GM21786 (cell line): ENCODE measurements at regions not wholly inside any gene's neighbourhood (a gene's known extent, or its start where the extent isn't known, plus 50 kb on each side); places are given as distances from the start of the nearest gene placed in this dataset.
"Not testable (repeated sequence)": the region's sequence is repeated elsewhere in the genome, so short reads cannot be mapped to it uniquely, and the experiment has no call there.

Experiments
- ATAC-seq: cut with Tn5 transposase; IDR thresholded peaks from one replicate; pipeline ENCODE4 v1.9.1; 2021; ENCODE audit not compliant: unreplicated experiment

DNA sequence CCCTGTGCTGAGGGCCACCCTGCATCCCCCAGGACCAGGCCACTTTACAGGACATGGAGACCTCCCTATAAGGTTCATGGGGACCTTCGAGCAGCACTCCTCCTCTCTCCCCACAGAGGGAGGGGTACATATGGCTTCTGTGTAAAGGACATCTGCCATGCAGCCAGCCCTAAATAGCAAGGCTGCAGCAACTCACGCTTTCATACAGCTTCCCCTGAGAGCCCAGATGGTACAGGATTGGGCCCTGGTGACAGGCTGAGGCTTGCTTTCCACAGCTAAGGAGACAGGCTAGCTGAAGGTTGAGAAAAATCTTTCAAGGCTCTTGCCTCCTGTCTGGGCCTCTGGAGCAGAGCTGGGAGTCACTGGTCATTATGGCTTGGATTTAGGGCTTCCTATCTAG lies 147.0 kb upstream of the ZNF366 start:
- ATAC-seq, result no peak

- no peak for ATAC-seq
Measured at GRCh38 chr5:72653586-72653985, 146.4 kb upstream of the ZNF366 start.

DNA sequence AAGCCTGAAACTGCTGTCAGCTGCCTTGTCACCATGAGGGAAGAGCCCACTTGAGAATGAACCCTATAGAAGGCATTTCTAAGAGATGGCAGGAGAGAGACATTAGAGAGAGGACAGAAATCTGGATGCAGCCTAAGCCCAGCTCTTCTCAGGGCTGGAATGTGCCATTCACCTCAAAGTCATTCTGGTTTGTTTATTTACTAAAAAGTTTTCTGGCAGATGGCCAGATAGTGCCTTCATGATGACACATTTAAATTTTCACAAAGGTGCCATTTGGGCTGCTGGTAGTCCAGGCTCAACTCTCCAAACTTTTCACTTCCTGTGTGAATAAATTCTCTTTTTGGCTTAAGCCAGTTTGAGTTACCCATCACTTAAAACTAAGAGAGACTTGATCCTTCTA lies 144.6 kb upstream of the ZNF366 start:
- no peak for ATAC-seq

- ATAC-seq, result no peak
Measured at GRCh38 chr5:72651109-72651508, 143.9 kb upstream of the ZNF366 start.

DNA sequence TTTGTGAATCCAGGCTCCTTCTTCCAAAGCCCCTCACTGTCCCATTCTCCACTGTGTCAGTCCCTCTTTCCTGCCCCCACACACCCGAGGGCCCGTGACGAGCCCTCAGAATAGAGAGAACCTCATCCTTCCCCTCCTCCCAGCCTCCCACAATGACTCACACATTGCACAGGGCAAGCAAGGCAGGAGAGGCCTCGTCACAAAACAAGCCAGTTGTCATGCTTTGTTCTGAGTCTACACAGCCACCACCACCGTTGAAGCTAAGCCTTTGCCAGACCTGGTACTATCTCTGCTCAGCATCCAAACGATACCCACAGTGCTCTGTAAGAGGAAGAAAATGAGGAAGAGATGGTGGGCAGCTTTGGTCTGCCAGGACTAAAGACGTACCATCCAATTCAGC lies 142.2 kb upstream of the ZNF366 start:
- ATAC-seq, result no peak

GRCh38 chr5:72648480-72648879 lies 141.3 kb upstream of the ZNF366 start:
- ATAC-seq, result no peak

DNA sequence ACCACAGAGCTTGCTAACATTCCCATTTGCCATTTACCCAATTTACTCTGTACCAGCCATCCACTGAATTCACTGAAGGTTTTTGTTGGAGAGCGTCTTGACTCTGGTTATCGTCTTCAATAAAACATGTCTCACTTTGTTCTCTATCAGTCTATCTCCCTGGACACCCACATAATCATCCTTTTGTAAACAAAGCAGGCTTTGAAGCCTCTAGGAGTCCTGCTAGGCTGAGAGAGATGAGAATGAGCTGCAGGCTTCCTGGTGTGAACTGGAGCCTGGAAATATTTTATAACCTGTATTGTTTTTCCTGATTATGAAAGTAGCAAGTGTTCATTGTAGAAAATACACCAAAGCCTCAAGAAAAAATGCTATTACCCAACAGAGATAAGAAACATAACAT lies 140.6 kb upstream of the ZNF366 start:
- no peak for ATAC-seq

DNA sequence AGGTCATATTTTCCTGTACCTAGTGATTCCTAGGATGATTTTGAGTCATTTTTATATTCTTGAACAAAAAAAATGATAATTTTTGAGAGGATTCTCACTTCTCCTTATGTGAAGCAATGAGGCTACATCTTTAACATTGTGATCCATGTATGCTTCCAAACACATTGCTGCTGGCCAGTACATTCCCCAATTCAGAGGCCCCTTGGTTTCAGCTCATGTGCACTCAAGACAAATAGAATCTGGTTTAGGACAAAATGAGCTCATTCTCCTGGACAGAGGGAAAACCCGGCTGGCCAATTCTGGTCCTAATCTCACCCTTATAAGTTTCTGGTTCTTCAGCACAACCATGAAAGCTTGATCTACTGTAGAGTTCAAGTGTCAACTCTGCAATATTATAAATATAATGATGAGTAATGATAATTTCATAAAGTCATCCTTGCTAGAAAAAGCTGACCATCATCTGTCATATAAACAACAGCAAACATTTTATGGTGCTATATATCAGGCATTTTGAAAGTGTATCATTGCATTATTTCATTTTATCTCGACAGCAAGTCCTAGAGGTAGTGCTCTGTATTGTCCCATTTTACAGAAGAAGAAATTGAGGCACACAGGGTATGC lies 139.1 kb upstream of the ZNF366 start:
- no peak for ATAC-seq

DNA sequence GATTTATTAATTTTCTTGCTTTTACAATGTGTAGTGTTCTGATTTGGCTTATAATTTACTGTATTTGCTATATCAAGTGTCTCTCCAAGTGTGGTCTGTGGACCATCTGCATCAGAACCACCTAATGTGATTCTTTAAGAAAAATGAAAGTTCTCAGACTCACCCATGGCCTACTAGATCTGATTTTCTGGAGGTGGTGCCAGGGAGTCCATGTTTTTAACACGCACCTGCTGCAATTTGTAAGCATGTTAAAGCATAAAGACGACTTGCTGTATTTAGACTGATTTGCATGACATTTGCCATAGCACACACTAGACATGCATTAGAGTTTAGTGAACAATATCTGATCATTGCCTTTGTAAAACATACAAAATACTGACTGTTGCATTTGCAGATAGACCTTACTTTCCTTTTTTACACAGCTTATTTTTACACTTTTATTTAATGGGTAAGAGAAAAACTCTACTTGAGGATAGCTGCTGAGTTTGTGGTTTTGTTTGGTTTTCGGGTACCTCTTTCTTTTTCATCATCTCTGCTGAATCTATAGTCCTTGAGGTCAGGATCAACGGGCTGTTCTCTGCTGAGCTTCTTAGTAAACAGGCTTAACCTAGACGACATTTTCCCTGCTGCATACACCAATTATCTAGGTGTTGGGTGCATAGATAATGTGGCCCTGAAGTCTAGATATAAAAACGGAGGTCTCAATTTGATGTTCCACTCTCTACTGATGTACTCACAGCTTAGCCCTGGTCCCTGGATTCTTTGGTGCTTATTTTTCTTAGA lies 138.0 kb upstream of the ZNF366 start:
- no peak for ATAC-seq

GRCh38 chr5:72644296-72644695 lies 137.1 kb upstream of the ZNF366 start:
- no peak for ATAC-seq

DNA sequence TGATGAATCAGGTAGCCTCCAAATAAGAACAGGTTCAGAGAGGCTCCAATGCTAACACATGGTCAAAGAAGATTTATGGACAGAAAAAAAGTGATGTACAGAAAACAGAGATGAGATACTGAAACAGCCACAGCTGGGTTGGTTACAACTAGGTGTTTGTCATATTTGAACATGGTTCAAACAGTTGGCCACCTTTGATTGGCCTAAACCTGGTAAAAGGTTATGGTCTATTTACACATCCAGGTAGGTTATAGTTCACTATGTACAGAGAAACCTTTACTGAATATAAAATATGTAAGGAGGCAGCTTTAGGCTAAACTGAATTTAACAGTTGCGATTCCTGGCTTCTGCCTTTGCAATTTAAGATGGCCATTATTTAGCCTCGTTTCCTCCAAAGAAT lies 134.0 kb upstream of the ZNF366 start:
- ATAC-seq, result no peak

- no peak for ATAC-seq
Measured at GRCh38 chr5:72637058-72637457, 129.8 kb upstream of the ZNF366 start.

DNA sequence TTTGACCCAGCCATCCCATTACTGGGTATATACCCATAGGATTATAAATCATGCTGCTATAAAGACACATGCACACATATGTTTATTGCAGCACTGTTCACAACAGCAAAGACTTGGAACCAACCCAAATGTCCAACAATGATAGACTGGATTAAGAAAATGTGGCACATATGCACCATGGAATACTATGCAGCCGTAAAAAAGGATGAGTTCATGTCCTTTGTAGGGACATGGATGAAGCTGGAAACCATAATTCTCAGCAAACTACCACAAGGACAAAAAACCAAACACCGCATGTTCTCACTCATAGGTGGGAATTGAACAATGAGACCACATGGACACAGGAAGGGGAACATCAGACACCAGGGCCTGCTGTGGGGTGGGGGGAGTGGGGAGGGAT lies 129.4 kb upstream of the ZNF366 start:
- not testable (repeated sequence) for ATAC-seq

- ATAC-seq, result no peak
Measured at GRCh38 chr5:72634444-72634843, 127.2 kb upstream of the ZNF366 start.

DNA sequence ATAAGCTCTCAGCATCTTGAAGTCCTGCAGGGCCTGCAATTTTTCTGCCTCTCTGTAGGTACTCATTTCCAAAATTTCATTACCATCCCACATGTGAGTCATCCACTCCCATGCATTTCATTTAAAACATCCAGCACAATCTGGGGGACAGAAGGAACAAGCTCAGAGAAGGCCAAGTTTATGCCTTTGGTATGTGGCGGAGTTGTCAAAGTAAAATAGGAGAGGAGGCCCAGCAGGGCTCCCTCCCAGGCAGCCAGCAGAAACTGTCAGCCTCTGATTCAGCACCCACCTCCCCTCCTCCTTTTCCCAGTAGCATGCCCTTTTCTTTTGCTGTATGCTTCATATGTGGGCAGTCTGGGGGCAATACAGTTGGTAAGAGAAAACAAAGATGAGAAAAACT lies 126.4 kb upstream of the ZNF366 start:
- no peak for ATAC-seq

GRCh38 chr5:72633041-72633445 lies 125.8 kb upstream of the ZNF366 start:
- ATAC-seq, result no peak

- no peak for ATAC-seq
Measured at GRCh38 chr5:72630721-72631120, 123.5 kb upstream of the ZNF366 start.

GRCh38 chr5:72630081-72630480 lies 122.9 kb upstream of the ZNF366 start:
- no peak for ATAC-seq

GRCh38 chr5:72628771-72629371 lies 121.7 kb upstream of the ZNF366 start:
- ATAC-seq, result no peak

- ATAC-seq, result no peak
Measured at GRCh38 chr5:72625332-72625731, 118.1 kb upstream of the ZNF366 start.

DNA sequence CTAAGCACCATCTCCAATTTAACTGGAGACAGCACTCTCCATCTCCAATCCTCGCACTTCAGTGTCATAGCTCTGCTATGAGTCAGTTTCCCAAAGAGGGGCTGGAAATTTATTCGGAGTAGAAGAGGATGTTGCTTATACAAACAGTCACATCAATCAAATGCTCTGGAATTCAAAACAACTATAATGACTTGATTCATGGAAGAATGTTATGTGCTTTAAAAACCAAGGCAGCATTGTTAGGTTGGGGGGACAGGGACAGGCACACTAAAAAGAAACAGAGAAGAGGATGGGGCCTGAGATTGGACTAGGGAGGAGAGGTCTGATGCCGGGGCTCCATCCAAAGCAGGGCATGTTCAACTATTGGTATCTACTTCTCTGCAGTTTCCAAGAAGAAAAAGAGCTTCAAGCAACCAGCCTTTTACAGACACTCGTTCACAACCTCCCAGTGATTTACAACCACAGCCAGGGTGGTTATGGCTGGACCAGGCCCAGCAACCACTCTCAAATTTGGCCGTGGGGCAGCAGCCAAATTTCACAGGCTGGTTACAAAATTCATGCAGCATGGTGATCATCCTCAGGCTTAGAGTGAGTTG lies 117.5 kb upstream of the ZNF366 start:
- ATAC-seq, result no peak

- ATAC-seq, result no peak
Measured at GRCh38 chr5:72623936-72624335, 116.7 kb upstream of the ZNF366 start.
